IPS-20b (cell line): ENCODE measurements at regions not wholly inside any gene's neighbourhood (a gene's known extent, or its start where the extent isn't known, plus 50 kb on each side); places are given as distances from the start of the nearest gene placed in this dataset.

Experiments used
- H3K27ac ChIP-seq: one replicate; pipeline ENCODE4 v1.5.1; 2013; ENCODE audit warnings: low read length
- H3K27me3 ChIP-seq: 2 replicates; pipeline ENCODE4 v1.6.1; 2013; ENCODE audit warnings: mild to moderate bottlenecking, low read length, inconsistent platforms; ENCODE audit not compliant: insufficient read depth
- H3K36me3 ChIP-seq: 2 replicates; pipeline ENCODE4 v1.6.1; 2013; ENCODE audit warnings: low read depth, mild to moderate bottlenecking, inconsistent platforms, low read length, moderate library complexity; ENCODE audit not compliant: insufficient read depth
- H3K4me1 ChIP-seq: 2 replicates; pipeline ENCODE4 v1.6.1; 2013; ENCODE audit warnings: mild to moderate bottlenecking, control low read depth, inconsistent platforms, low read length, moderate library complexity; ENCODE audit not compliant: insufficient read depth
- H3K4me3 ChIP-seq: 2 replicates; pipeline ENCODE4 v1.5.1; 2013; ENCODE audit warnings: mild to moderate bottlenecking, low read length, inconsistent platforms
- H3K9ac ChIP-seq: 2 replicates; pipeline ENCODE4 v1.6.1; 2013; ENCODE audit warnings: low read depth, mild to moderate bottlenecking, inconsistent platforms, low read length, moderate library complexity
- H3K9me3 ChIP-seq: 2 replicates; pipeline ENCODE4 v1.6.1; 2013; ENCODE audit warnings: mild to moderate bottlenecking, low read depth, low read length, inconsistent platforms; ENCODE audit not compliant: insufficient read depth

DNA sequence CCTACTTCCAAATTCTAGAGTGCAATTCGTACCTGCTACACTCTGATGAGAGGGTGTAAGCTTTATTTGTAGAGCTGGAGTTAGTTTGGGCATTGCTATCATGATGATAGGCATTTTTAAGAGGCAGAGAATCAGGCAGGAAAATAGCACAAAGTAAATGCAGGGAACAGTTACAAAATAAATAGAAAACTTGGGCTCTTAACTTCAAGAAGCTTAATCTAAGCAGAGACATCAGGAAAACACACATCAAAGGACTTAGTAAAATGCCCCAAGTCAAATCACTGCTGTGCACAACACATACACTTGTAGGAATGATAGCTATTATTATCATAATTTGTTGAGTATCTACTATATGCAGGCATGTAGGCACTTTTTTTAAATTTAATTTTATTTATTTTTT lies 381.2 kb downstream of the CD83 start:
- Histone ChIP-seq H3K27ac (no peak overlapping the region), H3K9me3 (peaks cover 5% of the 10 kb centered on the region; the same call in 1 of the 2 replicates)

GRCh38 chr6:14499309-14499708 lies 381.7 kb downstream of the CD83 start:
- no peaks in the 10 kb centered on the region; the same call in 1 of the 2 replicates for H3K4me1 ChIP-seq
- no peaks in the 10 kb centered on the region for H3K27me3 ChIP-seq
- no peak overlapping the region for H3K9ac ChIP-seq
- H3K4me3 ChIP-seq, result no peak overlapping the region
- H3K27ac ChIP-seq, result no peak overlapping the region
- no peaks in the 10 kb centered on the region for H3K36me3 ChIP-seq
- peaks cover 5% of the 10 kb centered on the region; the same call in 1 of the 2 replicates for H3K9me3 ChIP-seq

More for the DNA sequence above, 381.2 kb downstream of the CD83 start:
- Histone ChIP-seq H3K36me3 (no peaks in the 10 kb centered on the region), H3K27me3 (no peaks in the 10 kb centered on the region), H3K4me1 (no peaks in the 10 kb centered on the region; the same call in 1 of the 2 replicates), H3K4me3 (no peak overlapping the region), H3K9ac (no peak overlapping the region)

- Histone ChIP-seq H3K27ac (no peak overlapping the region), H3K4me3 (no peak overlapping the region), H3K9ac (no peak overlapping the region)
Measured at GRCh38 chr6:14499841-14500240, 382.3 kb downstream of the CD83 start.

DNA sequence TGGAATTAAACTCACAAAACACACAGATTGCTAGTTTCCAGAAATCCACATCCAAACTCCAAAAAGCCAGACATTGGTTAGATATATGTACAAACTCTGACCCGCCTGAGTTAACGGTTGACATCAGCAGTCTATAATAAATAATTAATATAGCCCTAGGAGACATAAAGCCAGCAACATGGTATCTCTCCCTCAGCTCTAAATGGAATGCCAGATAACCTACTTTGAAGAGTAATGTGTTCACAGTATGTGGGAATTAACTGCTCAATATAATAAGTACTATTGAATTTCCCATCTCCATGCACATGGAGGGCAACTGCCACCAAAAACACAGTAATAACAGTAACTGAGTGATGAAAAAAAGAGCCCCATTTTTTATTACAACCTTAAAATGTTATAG lies 383.2 kb downstream of the CD83 start:
- H3K36me3 ChIP-seq, result no peaks in the 10 kb centered on the region
- H3K9me3 ChIP-seq, result peaks cover 5% of the 10 kb centered on the region; the same call in 1 of the 2 replicates
- H3K4me1 ChIP-seq, result no peaks in the 10 kb centered on the region; the same call in 1 of the 2 replicates
- no peak overlapping the region for H3K27ac ChIP-seq
- no peak overlapping the region for H3K9ac ChIP-seq
- no peaks in the 10 kb centered on the region for H3K27me3 ChIP-seq
- H3K4me3 ChIP-seq, result no peak overlapping the region

More at GRCh38 chr6:14499841-14500240, 382.3 kb downstream of the CD83 start:
- Histone ChIP-seq H3K27me3 (no peaks in the 10 kb centered on the region), H3K4me1 (no peaks in the 10 kb centered on the region; the same call in 1 of the 2 replicates), H3K36me3 (no peaks in the 10 kb centered on the region), H3K9me3 (peaks cover 5% of the 10 kb centered on the region; the same call in 1 of the 2 replicates)

DNA sequence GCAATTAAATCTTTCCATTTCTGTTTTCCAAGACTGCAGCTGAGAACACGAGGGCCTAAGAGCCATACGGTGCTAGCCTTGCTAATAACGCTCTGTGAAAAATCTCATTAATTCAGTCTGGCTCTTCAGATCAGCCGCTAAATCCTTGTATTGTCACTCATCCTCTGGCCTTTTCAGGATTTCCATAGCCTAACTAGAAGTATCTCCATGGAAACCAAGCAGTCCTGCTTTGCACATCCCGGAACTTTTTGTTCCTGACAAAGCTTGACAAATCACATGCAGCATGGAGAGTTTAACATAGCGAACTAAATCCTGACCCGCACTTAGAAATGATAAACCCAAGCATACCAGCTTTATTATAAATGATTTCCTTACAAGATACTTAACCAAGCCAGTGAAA lies 383.7 kb downstream of the CD83 start:
- Histone ChIP-seq H3K4me1 (no peaks in the 10 kb centered on the region; the same call in 1 of the 2 replicates), H3K4me3 (no peak overlapping the region), H3K36me3 (no peaks in the 10 kb centered on the region), H3K9me3 (peaks cover under 1% of the 10 kb centered on the region; the same call in 1 of the 2 replicates), H3K9ac (no peak overlapping the region), H3K27me3 (no peaks in the 10 kb centered on the region), H3K27ac (no peak overlapping the region)

GRCh38 chr6:14501914-14502313 lies 384.3 kb downstream of the CD83 start:
- Histone ChIP-seq H3K9ac (no peak overlapping the region), H3K36me3 (no peaks in the 10 kb centered on the region), H3K27ac (no peak overlapping the region), H3K9me3 (no peaks in the 10 kb centered on the region), H3K27me3 (no peaks in the 10 kb centered on the region), H3K4me3 (no peak overlapping the region), H3K4me1 (no peaks in the 10 kb centered on the region; the same call in 1 of the 2 replicates)

DNA sequence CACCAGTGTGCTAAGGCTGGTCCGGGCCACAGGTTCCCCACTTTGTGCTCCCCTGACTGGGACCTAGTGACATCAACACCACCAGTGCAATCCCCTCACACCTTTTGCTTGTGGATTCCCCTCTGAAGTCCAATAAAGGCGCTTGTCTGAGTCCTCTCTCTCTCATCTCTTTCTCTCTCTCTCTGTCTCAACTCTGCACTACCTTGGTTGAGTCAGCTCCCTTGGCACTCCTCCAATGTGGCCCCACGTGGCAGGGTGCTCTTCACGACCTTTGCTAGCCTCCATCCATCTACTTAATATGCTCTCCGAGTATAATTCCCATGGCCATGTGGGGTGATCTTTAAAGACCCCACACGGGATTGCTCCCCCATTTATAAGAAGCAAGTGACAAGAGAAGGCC lies 385.0 kb downstream of the CD83 start:
- Histone ChIP-seq H3K9me3 (no peaks in the 10 kb centered on the region), H3K27ac (no peak overlapping the region), H3K4me3 (no peak overlapping the region), H3K36me3 (no peaks in the 10 kb centered on the region), H3K9ac (no peak overlapping the region), H3K4me1 (no peaks in the 10 kb centered on the region; the same call in 1 of the 2 replicates), H3K27me3 (no peaks in the 10 kb centered on the region)

- no peaks in the 10 kb centered on the region; the same call in 1 of the 2 replicates for H3K4me1 ChIP-seq
- H3K36me3 ChIP-seq, result no peaks in the 10 kb centered on the region
- H3K9me3 ChIP-seq, result no peaks in the 10 kb centered on the region
- no peak overlapping the region for H3K9ac ChIP-seq
- H3K27ac ChIP-seq, result no peak overlapping the region
- no peaks in the 10 kb centered on the region for H3K27me3 ChIP-seq
- H3K4me3 ChIP-seq, result no peak overlapping the region
Measured at GRCh38 chr6:14505401-14505800, 387.8 kb downstream of the CD83 start.

GRCh38 chr6:14506656-14507246 lies 389.2 kb downstream of the CD83 start:
- Histone ChIP-seq H3K9me3 (no peaks in the 10 kb centered on the region), H3K27ac (no peak overlapping the region), H3K4me1 (no peaks in the 10 kb centered on the region)

GRCh38 chr6:14509120-14509519 lies 391.5 kb downstream of the CD83 start:
- H3K36me3 ChIP-seq, result no peaks in the 10 kb centered on the region
- peaks cover 7% of the 10 kb centered on the region; the same call in 1 of the 2 replicates for H3K4me1 ChIP-seq
- H3K9me3 ChIP-seq, result no peaks in the 10 kb centered on the region
- no peaks in the 10 kb centered on the region for H3K27me3 ChIP-seq
- H3K27ac ChIP-seq, result no peak overlapping the region
- no peak overlapping the region for H3K4me3 ChIP-seq
- H3K9ac ChIP-seq, result no peak overlapping the region

More at GRCh38 chr6:14506656-14507246, 389.2 kb downstream of the CD83 start:
- no peaks in the 10 kb centered on the region for H3K27me3 ChIP-seq
- no peaks in the 10 kb centered on the region for H3K36me3 ChIP-seq
- H3K9ac ChIP-seq, result no peak overlapping the region
- H3K4me3 ChIP-seq, result no peak overlapping the region

DNA sequence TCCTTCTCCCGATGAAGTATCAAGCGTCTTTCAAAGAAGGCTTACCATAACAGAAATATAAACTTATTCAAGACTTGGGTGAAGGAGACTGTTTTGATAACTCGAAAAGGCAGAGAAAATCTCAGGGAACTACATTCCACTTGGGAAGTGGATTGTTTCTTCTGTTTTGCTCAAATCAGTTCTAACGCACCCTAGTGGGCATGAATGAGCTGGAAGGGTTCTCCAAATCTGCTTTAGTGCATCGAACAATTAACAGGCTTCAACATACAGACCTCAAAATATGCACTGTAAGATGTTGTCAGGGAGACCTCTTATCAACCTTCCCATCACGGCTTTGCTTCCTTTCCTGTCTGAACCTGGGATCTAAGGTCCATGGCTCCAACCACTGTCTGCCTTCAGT lies 392.5 kb downstream of the CD83 start:
- H3K9ac ChIP-seq, result no peak overlapping the region
- H3K27me3 ChIP-seq, result no peaks in the 10 kb centered on the region
- H3K36me3 ChIP-seq, result no peaks in the 10 kb centered on the region

GRCh38 chr6:14511061-14511586 lies 393.6 kb downstream of the CD83 start:
- Histone ChIP-seq H3K27ac (no peak overlapping the region), H3K27me3 (no peaks in the 10 kb centered on the region), H3K9me3 (no peaks in the 10 kb centered on the region), H3K36me3 (no peaks in the 10 kb centered on the region), H3K4me3 (no peak overlapping the region), H3K9ac (no peak overlapping the region), H3K4me1 (peaks cover 10% of the 10 kb centered on the region; the same call in 1 of the 2 replicates)

More for the DNA sequence above, 392.5 kb downstream of the CD83 start:
- H3K4me3 ChIP-seq, result no peak overlapping the region
- H3K27ac ChIP-seq, result no peak overlapping the region
- H3K4me1 ChIP-seq, result peaks cover 10% of the 10 kb centered on the region; the same call in 1 of the 2 replicates
- no peaks in the 10 kb centered on the region for H3K9me3 ChIP-seq
